Globus pallidus (tissue), 1 donor: ENCODE measurements at regions not wholly inside any gene's neighbourhood (a gene's known extent, or its start where the extent isn't known, plus 50 kb on each side); places are given as distances from the start of the nearest gene placed in this dataset.

Source experiments
- DNase-seq: peaks from one replicate; pipeline ENCODE4 v3.0.0-alpha.2; 2015; ENCODE audit warnings: low spot score

GRCh38 chr1:112219267-112219666 lies 176.7 kb upstream of the CTTNBP2NL start:
- no peak for DNase-seq

- no peak for DNase-seq
Measured at GRCh38 chr1:112230232-112230631, 165.8 kb upstream of the CTTNBP2NL start.

GRCh38 chr1:112231331-112231730 lies 164.7 kb upstream of the CTTNBP2NL start:
- no peak for DNase-seq

- DNase-seq: no peak
Measured at GRCh38 chr1:112232848-112233247, 163.2 kb upstream of the CTTNBP2NL start.

- DNase-seq: no peak
Measured at GRCh38 chr1:112234710-112235109, 161.3 kb upstream of the CTTNBP2NL start.

- no peak for DNase-seq
Measured at GRCh38 chr1:112237983-112238545, 157.9 kb upstream of the CTTNBP2NL start.

- no peak for DNase-seq
Measured at GRCh38 chr1:112239683-112240330, 156.2 kb upstream of the CTTNBP2NL start.

- no peak for DNase-seq
Measured at GRCh38 chr1:112242470-112242869, 153.5 kb upstream of the CTTNBP2NL start.

- DNase-seq: no peak
Measured at GRCh38 chr1:112244131-112244530, 151.9 kb upstream of the CTTNBP2NL start.

GRCh38 chr1:112245114-112245513 lies 150.9 kb upstream of the CTTNBP2NL start:
- DNase-seq: no peak

GRCh38 chr1:112247036-112247597 lies 148.9 kb upstream of the CTTNBP2NL start:
- DNase-seq: no peak

- DNase-seq: no peak
Measured at GRCh38 chr1:112247961-112248360, 148.1 kb upstream of the CTTNBP2NL start.

- no peak for DNase-seq
Measured at GRCh38 chr1:112250892-112251291, 145.1 kb upstream of the CTTNBP2NL start.

- DNase-seq: no peak
Measured at GRCh38 chr1:112251766-112252506, 144.1 kb upstream of the CTTNBP2NL start.

GRCh38 chr1:112253366-112253765 lies 142.6 kb upstream of the CTTNBP2NL start:
- no peak for DNase-seq

- no peak for DNase-seq
Measured at GRCh38 chr1:112255080-112255479, 140.9 kb upstream of the CTTNBP2NL start.

- no peak for DNase-seq
Measured at GRCh38 chr1:112256411-112256810, 139.6 kb upstream of the CTTNBP2NL start.

GRCh38 chr1:112257043-112257835 lies 138.8 kb upstream of the CTTNBP2NL start:
- DNase-seq: no peak

- DNase-seq: no peak
Measured at GRCh38 chr1:112260699-112261098, 135.3 kb upstream of the CTTNBP2NL start.

- DNase-seq: no peak
Measured at GRCh38 chr1:112262316-112262715, 133.7 kb upstream of the CTTNBP2NL start.

GRCh38 chr1:112263042-112263441 lies 133.0 kb upstream of the CTTNBP2NL start:
- no peak for DNase-seq

- DNase-seq: no peak
Measured at GRCh38 chr1:112263453-112263852, 132.6 kb upstream of the CTTNBP2NL start.
